Fibroblast of the aortic adventitia (primary cell): ENCODE measurements at regions not wholly inside any gene's neighbourhood (a gene's known extent, or its start where the extent isn't known, plus 50 kb on each side); places are given as distances from the start of the nearest gene placed in this dataset.

ENCODE experiments used
- DNase-seq: peaks from one replicate; pipeline ENCODE4 v3.0.0-alpha.2; 2010; ENCODE audit warnings: low read depth
- H3K4me3 ChIP-seq: 2 replicates; pipeline ENCODE4 v1.5.1; 2011; ENCODE audit warnings: low read depth, mild to moderate bottlenecking, control low read depth, low read length, moderate library complexity
- TF ChIP-seq, protein P1 (sequence below): IDR thresholded peaks from 2 replicates; pipeline ENCODE4 v1.5.1; 2011; ENCODE audit warnings: mild to moderate bottlenecking, low read length, control low read depth, inconsistent platforms; ENCODE audit not compliant: insufficient read depth

GRCh38 chr9:106324053-106324585 is 538.8 kb upstream of the ZNF462 start:
- TF ChIP-seq, protein P1, sequence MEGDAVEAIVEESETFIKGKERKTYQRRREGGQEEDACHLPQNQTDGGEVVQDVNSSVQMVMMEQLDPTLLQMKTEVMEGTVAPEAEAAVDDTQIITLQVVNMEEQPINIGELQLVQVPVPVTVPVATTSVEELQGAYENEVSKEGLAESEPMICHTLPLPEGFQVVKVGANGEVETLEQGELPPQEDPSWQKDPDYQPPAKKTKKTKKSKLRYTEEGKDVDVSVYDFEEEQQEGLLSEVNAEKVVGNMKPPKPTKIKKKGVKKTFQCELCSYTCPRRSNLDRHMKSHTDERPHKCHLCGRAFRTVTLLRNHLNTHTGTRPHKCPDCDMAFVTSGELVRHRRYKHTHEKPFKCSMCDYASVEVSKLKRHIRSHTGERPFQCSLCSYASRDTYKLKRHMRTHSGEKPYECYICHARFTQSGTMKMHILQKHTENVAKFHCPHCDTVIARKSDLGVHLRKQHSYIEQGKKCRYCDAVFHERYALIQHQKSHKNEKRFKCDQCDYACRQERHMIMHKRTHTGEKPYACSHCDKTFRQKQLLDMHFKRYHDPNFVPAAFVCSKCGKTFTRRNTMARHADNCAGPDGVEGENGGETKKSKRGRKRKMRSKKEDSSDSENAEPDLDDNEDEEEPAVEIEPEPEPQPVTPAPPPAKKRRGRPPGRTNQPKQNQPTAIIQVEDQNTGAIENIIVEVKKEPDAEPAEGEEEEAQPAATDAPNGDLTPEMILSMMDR, result no peak
- no peak overlapping the region for H3K4me3 ChIP-seq
- no peak for DNase-seq

DNA sequence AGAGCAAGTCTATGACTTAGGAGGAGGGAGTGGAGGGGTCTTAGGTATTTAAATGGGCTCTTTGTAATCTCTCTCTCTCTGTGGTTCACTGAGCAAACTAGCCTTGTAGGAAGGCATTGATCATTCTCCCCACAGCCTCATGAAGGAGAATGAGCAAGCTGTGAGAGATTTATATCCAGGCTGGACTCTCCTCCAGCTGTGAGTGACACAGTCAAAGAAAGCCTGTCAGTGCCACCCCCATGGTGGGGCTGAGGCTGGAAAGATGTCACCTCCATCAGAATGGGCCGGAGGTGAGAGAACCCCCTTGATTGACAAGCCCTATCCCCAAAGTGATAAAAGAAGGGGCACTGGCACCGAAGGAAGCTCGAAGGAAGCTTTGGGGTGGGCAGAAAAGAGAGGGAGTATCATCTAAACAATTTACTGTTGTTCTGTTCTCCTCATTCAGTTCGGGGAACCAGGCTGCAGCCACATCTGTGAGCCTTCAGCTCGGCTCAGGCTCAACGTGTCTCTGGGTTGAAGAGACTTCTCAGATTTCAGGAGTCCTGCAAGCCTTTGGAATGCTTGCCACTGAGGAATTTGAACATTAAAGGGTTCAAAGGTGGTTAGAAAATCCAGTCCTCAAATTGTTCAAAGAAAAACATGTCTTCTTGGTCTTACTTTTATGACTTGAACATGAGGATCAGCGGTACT is 538.2 kb upstream of the ZNF462 start:
- DNase-seq, result no peak
- H3K4me3 ChIP-seq, result no peak overlapping the region
- TF ChIP-seq, protein P1, result no peak

DNA sequence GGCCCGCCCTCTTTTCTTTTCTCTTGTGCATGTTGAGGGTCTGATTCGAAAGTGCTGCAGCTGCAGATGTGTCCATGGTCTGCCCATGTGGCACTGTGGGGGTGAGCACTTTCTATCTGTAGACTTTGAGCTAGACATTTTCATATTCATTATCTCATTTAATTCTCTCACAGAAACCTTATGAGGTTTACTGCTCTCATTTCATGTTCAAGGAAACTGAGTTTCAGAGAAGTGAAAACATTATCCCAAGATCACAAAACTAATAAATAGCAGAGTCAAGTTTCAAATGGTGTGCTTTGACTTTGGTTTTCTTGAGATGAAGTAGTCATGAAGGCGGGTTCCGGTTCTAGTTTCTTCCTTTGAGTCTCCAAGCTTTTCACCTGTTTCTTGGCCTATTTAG is 536.5 kb upstream of the ZNF462 start:
- TF ChIP-seq, protein P1, result no peak
- H3K4me3 ChIP-seq, result no peak overlapping the region
- no peak for DNase-seq

GRCh38 chr9:106333481-106333880 is 529.5 kb upstream of the ZNF462 start:
- TF ChIP-seq, protein P1, result no peak
- no peak overlapping the region for H3K4me3 ChIP-seq
- no peak for DNase-seq

DNA sequence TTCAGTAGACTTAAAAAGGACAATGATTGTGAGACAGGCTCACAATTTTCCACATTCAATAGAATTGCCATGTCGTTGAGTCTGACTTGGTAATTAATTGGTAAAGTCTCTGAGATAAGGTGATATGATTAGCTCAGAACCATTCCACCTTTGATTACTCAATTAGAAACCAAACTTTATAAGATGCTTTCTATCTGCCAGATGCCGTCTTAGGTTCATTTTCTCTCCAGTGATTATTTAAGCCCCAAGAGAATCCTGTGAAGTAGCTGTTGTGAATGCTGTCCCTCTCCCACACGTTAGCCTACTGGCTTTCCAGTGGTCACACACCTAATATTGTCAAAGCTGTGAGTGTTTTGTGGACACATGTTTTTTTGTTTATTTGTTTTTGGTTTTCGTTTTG is 528.9 kb upstream of the ZNF462 start:
- H3K4me3 ChIP-seq, result no peak overlapping the region
- DNase-seq, result no peak
- TF ChIP-seq, protein P1, result no peak

GRCh38 chr9:106339882-106340281 is 523.1 kb upstream of the ZNF462 start:
- TF ChIP-seq, protein P1, result no peak
- H3K4me3 ChIP-seq, result no peak overlapping the region
- no peak for DNase-seq

GRCh38 chr9:106350777-106351176 is 512.2 kb upstream of the ZNF462 start:
- no peak overlapping the region for H3K4me3 ChIP-seq
- no peak for DNase-seq
- TF ChIP-seq, protein P1, result no peak
